WI38 (cell line): ENCODE measurements at regions not wholly inside any gene's neighbourhood (a gene's known extent, or its start where the extent isn't known, plus 50 kb on each side); places are given as distances from the start of the nearest gene placed in this dataset.

Experiments
- H3K4me3 ChIP-seq: 2 replicates; pipeline ENCODE4 v1.5.1; 2011; ENCODE audit warnings: low read depth, mild to moderate bottlenecking, control low read depth, low read length
- CTCF ChIP-seq: IDR thresholded peaks from 2 replicates; pipeline ENCODE4 v1.5.1; 2012; ENCODE audit warnings: low read depth, mild to moderate bottlenecking, control low read depth, low read length

GRCh38 chr20:39897781-39898466, 791.1 kb downstream of the MAFB start:
- H3K4me3 ChIP-seq: no peak overlapping the region
- no peak for TF ChIP-seq CTCF

DNA sequence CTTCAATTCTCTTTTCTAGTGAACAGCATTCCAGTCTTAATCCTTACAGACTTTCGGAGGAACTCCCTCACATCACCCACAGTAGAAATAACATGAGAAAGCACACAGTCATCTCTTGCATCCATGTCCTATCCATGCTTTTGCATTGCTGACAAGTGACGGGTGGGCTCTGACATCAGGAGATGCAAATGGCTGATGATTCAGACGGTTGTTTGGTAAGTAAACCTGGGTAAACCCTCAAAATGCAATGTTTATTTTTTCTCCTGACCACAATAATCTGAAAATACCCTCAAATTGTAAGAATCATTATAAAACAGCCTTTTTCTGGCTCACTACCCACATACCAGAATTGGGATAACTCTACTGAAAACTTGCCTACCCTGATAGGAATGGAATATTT, 792.0 kb downstream of the MAFB start:
- no peak for TF ChIP-seq CTCF
- H3K4me3 ChIP-seq: no peak overlapping the region

DNA sequence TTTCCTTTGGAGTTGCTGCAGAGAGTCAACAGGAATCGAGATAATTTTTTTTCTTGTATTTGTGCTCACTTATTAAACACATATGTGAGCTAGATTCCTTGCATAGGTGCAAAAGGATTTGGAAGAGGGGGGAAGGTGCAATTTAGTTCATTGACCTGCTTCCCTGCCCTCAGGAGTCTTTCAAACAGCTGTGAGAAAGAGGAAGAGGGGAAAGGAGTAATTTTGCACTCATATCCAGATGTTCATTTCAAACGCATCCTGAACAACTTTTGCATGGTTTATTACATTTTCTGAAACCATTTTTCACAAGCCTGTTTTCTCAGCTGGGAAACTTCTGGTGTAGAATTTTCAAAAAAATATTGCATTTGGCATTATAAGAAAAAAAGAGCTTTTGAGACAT, 795.0 kb downstream of the MAFB start:
- no peak for TF ChIP-seq CTCF
- H3K4me3 ChIP-seq: no peak overlapping the region

GRCh38 chr20:39893003-39893685, 795.9 kb downstream of the MAFB start:
- H3K4me3 ChIP-seq: no peak overlapping the region
- TF ChIP-seq CTCF: no peak

GRCh38 chr20:39890697-39891096, 798.3 kb downstream of the MAFB start:
- no peak overlapping the region for H3K4me3 ChIP-seq
- TF ChIP-seq CTCF: no peak

DNA sequence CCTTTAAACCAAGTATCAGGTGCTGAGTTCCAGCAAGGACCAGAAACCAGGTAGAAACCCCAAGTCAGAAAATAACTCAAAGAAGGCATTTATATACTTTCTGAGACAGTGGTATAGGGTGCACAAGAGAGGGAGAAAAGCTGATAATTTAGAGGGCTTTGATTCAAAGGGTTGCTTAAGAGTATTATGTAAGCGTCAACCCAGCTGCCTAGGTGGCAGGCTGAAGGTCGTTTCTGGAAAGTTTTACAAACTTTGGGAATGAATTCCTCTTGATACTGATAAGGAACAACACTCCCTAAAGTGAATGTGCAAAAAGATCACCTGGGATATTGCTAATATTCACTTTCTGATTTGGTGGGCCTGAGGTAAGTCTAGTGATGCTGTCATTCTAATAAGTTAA, 800.7 kb downstream of the MAFB start:
- no peak for TF ChIP-seq CTCF
- no peak overlapping the region for H3K4me3 ChIP-seq

DNA sequence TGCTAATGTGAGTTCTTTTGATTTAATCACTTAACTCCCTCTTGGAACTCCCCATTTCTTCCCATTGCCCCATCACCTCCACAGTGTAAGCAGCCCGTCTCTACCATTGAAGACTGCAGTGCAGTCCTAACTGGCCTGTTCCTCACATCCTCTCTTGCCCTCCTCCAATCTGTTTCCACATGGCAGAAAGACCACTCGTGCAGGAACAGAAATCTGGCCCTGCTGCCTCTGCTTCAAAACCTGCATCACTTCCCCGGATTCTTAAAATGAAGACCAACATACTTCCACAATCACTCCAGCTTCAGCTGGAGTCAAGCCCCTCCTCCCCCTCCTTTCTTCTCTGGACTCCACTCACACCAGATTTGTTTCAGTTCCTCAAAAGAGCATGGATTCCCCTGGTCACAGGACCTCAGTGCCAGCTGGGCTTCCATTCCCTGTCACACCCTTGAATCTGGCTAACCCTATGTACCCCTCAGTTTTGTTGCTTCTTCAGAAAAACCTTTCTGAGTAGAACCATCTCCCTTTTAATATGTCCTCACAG, 802.3 kb downstream of the MAFB start:
- H3K4me3 ChIP-seq: no peak overlapping the region
- no peak for TF ChIP-seq CTCF
